GM12878 (cell line): ENCODE measurements at regions not wholly inside any gene's neighbourhood (a gene's known extent, or its start where the extent isn't known, plus 50 kb on each side); places are given as distances from the start of the nearest gene placed in this dataset.

Source experiments
- ELK1 ChIP-seq: IDR thresholded peaks from 2 replicates; pipeline ENCODE4 v1.6.1; 2012; ENCODE audit warnings: low read depth, low read length, improper control_type of control experiment
- EP300 ChIP-seq, 2 experiments: fragments of 150-350 bp in 1 of 2; IDR thresholded peaks; 2 replicates each; pipeline ENCODE4 v1.6.1; 2011 to 2012; ENCODE audit warnings: low read depth in 2 of 2, low read length in 2 of 2, borderline replicate concordance in 1 of 2, improper control_type of control experiment in 1 of 2, inconsistent platforms in 1 of 2; ENCODE audit not compliant: control insufficient read depth in 1 of 2
- ESRRA ChIP-seq: IDR thresholded peaks from 2 replicates; pipeline ENCODE4 v1.6.1; 2012; ENCODE audit warnings: mild to moderate bottlenecking, low read length, improper control_type of control experiment
- MAX ChIP-seq: IDR thresholded peaks from 2 replicates; pipeline ENCODE4 v1.6.1; 2012; ENCODE audit warnings: low read depth, low read length, improper control_type of control experiment
- POLR2A ChIP-seq: IDR thresholded peaks from 2 replicates; pipeline ENCODE4 v1.6.1; 2011; ENCODE audit warnings: low read depth, mild to moderate bottlenecking, low read length
- YY1 ChIP-seq: IDR thresholded peaks from 2 replicates; pipeline ENCODE4 v1.6.1; 2011; ENCODE audit warnings: low read depth, mild to moderate bottlenecking, low read length
- TF ChIP-seq, protein P1 (sequence below), 3 experiments: IDR thresholded peaks in 2 of 3; conservative IDR thresholded peaks in 1 of 3; 2 replicates each; pipeline ENCODE4 v1.5.1; 2011; ENCODE audit warnings: low read depth in 3 of 3, low read length in 3 of 3, mild to moderate bottlenecking in 3 of 3, control low read depth in 2 of 3, moderate library complexity in 2 of 3, inconsistent platforms in 1 of 3, mixed read lengths in 1 of 3; ENCODE audit not compliant: control insufficient read depth in 2 of 3, insufficient read depth in 1 of 3; ENCODE audit errors: extremely low read depth in 1 of 3

DNA sequence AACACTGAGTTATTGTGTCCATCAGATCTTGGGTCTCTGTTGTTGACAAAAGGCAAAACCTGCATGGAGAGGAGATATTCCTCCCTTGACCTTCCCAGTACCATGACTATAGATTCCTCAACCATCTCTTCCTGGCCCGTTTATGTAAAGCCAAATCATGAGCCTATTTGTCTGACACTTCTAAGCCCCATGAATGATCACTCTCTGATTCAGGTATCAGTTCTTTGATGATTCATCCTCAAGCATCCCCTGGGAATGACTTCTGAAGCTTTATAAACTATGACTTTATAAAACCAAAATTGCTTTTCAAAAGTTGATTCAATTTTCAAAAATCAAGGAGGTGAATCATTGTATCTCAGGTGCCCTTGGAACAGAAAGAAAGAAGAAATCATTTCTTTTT, 78.7 kb upstream of the LOC128125822 start:
- no peak for TF ChIP-seq ELK1
- TF ChIP-seq ESRRA: no peak
- TF ChIP-seq YY1: no peak
- TF ChIP-seq POLR2A: no peak
- TF ChIP-seq, protein P1, sequence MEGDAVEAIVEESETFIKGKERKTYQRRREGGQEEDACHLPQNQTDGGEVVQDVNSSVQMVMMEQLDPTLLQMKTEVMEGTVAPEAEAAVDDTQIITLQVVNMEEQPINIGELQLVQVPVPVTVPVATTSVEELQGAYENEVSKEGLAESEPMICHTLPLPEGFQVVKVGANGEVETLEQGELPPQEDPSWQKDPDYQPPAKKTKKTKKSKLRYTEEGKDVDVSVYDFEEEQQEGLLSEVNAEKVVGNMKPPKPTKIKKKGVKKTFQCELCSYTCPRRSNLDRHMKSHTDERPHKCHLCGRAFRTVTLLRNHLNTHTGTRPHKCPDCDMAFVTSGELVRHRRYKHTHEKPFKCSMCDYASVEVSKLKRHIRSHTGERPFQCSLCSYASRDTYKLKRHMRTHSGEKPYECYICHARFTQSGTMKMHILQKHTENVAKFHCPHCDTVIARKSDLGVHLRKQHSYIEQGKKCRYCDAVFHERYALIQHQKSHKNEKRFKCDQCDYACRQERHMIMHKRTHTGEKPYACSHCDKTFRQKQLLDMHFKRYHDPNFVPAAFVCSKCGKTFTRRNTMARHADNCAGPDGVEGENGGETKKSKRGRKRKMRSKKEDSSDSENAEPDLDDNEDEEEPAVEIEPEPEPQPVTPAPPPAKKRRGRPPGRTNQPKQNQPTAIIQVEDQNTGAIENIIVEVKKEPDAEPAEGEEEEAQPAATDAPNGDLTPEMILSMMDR (IDR thresholded peaks at IDR 0.05 in 2 of 3, conservative IDR thresholded peaks at IDR 0.05 in 1 of 3; ENCODE audit: control insufficient read depth in 2 of 3, extremely low read depth in 1 of 3, insufficient read depth in 1 of 3, low read depth in 3 of 3, low read length in 3 of 3): no peak
- no peak for TF ChIP-seq MAX
- TF ChIP-seq EP300 (IDR thresholded peaks at IDR 0.05; ENCODE audit: borderline replicate concordance in 1 of 2, control insufficient read depth in 1 of 2, low read depth in 2 of 2, low read length in 2 of 2): no peak
